Natural killer cell (primary cell): ENCODE measurements at regions not wholly inside any gene's neighbourhood (a gene's known extent, or its start where the extent isn't known, plus 50 kb on each side); places are given as distances from the start of the nearest gene placed in this dataset.

Source experiments
- ATAC-seq, 3 donors: fragments of 150-1000 bp in 2 of 3; fragments of 200-7000 bp in 1 of 3; cut with Tn5 transposase; 1 replicate in 1 of 3; 2 replicates in 2 of 3; pipeline ENCODE4 v1.10.0; 2021; ENCODE audit warnings: mild to moderate bottlenecking in 2 of 3, moderate library complexity in 2 of 3
- DNase-seq, 2 donors: peaks; one replicate each; pipeline versions ENCODE4 v3.0.0 to v3.0.0-alpha.2; 2013 to 2021; ENCODE audit warnings: mixed read lengths in 1 of 2
- H3K27ac ChIP-seq: one replicate; pipeline ENCODE4 v1.5.1; 2013; ENCODE audit warnings: mild to moderate bottlenecking, low read length
- H3K27me3 ChIP-seq: one replicate; pipeline ENCODE4 v1.6.1; 2013; ENCODE audit warnings: low read length; ENCODE audit not compliant: control insufficient read depth, insufficient read depth
- H3K36me3 ChIP-seq: one replicate; pipeline ENCODE4 v1.6.1; 2013; ENCODE audit warnings: low read length; ENCODE audit not compliant: control insufficient read depth, insufficient read depth
- H3K4me1 ChIP-seq: one replicate; pipeline ENCODE4 v1.6.1; 2013; ENCODE audit warnings: low read length; ENCODE audit not compliant: control insufficient read depth, insufficient read depth
- H3K4me3 ChIP-seq: one replicate; pipeline ENCODE4 v1.5.1; 2013; ENCODE audit warnings: low read length
- H3K9me3 ChIP-seq: one replicate; pipeline ENCODE4 v1.6.1; 2013; ENCODE audit warnings: low read length; ENCODE audit not compliant: control insufficient read depth, insufficient read depth
- H3K27ac Mint-ChIP-seq, 2 donors: one replicate each; pipeline ENCODE4 v1.8.0; 2022; ENCODE audit warnings: mild to moderate bottlenecking in 2 of 2, mixed read lengths in 2 of 2, moderate library complexity in 1 of 2
- H3K27me3 Mint-ChIP-seq, 2 donors: one replicate each; pipeline ENCODE4 v1.8.0; 2022; ENCODE audit warnings: low read depth in 2 of 2, mixed read lengths in 2 of 2
- H3K36me3 Mint-ChIP-seq: one replicate; pipeline ENCODE4 v1.8.0; 2022; ENCODE audit warnings: mixed read lengths
- H3K4me1 Mint-ChIP-seq, 2 donors: one replicate each; pipeline ENCODE4 v1.8.0; 2022; ENCODE audit warnings: mixed read lengths in 2 of 2
- H3K4me3 Mint-ChIP-seq: one replicate; pipeline ENCODE4 v1.8.0; 2022; ENCODE audit warnings: mild to moderate bottlenecking, moderate library complexity, mixed read lengths
- H3K9me3 Mint-ChIP-seq, 2 donors: one replicate each; pipeline ENCODE4 v1.8.0; 2022; ENCODE audit warnings: mixed read lengths in 2 of 2
- WGBS: methylation state at CpG from one replicate; pipeline ENCODE4 v1.1.7; 2013; ENCODE audit warnings: missing lambda C conversion rate; ENCODE audit not compliant: insufficient coverage; 5-methylcytosine and 5-hydroxymethylcytosine counted together
- intact Hi-C: fragments of 100-400 bp; cut with micrococcal nuclease; formaldehyde crosslinking; loops from one replicate; pipeline ENCODE4 v1.14.2; 2022
- TF ChIP-seq, protein P1 (sequence below): fragments of 200-600 bp; IDR thresholded peaks from one replicate; pipeline ENCODE4 v1.8.0; 2022; ENCODE audit warnings: antibody characterized with exemption

GRCh38 chr5:17785774-17786173, 151.5 kb downstream of the TAF11L14 start:
- no peak overlapping the region for H3K27ac ChIP-seq
- no peaks in the 10 kb centered on the region for H3K27me3 ChIP-seq
- H3K36me3 ChIP-seq = no peaks in the 10 kb centered on the region
- Mint-ChIP-seq H3K27me3 (no peaks in the 10 kb centered on the region), H3K4me1 (no peaks in the 10 kb centered on the region), H3K4me3 (no peak overlapping the region), H3K36me3 (no peaks in the 10 kb centered on the region), H3K27ac (no peak overlapping the region), H3K9me3 (peaks cover 7 to 17% of the 10 kb centered on the region in 2 donors)
- 63% methylated on average over 1 of the region's 1 CpG for WGBS
- TF ChIP-seq, protein P1, sequence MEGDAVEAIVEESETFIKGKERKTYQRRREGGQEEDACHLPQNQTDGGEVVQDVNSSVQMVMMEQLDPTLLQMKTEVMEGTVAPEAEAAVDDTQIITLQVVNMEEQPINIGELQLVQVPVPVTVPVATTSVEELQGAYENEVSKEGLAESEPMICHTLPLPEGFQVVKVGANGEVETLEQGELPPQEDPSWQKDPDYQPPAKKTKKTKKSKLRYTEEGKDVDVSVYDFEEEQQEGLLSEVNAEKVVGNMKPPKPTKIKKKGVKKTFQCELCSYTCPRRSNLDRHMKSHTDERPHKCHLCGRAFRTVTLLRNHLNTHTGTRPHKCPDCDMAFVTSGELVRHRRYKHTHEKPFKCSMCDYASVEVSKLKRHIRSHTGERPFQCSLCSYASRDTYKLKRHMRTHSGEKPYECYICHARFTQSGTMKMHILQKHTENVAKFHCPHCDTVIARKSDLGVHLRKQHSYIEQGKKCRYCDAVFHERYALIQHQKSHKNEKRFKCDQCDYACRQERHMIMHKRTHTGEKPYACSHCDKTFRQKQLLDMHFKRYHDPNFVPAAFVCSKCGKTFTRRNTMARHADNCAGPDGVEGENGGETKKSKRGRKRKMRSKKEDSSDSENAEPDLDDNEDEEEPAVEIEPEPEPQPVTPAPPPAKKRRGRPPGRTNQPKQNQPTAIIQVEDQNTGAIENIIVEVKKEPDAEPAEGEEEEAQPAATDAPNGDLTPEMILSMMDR = no peak
- H3K9me3 ChIP-seq = peaks cover 2% of the 10 kb centered on the region
- ATAC-seq (no peak), DNase-seq (no peak)
- H3K4me3 ChIP-seq = no peak overlapping the region
- intact Hi-C loops = no loop called here
- no peaks in the 10 kb centered on the region for H3K4me1 ChIP-seq

DNA sequence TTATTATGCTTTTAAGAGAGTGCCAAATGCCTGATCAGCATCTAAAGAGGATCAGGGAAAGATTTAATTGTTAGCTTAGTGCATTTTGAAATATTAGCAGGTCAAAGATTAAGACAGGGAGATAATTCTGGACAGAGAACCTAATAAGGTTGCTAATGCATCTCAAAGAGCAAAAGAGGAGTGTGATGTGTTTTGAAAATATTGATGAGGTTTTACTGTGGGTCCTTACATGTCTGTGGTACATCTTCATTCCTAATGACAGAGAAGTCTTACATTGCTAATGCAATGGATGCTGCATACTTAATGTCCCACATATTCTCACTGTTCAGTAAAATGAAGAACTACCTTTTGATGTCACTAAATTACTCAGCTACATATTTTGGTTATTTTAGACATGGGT, 154.1 kb downstream of the TAF11L14 start:
- Histone ChIP-seq H3K4me1 (no peaks in the 10 kb centered on the region), H3K27ac (no peak overlapping the region), H3K27me3 (no peaks in the 10 kb centered on the region), H3K4me3 (no peak overlapping the region), H3K9me3 (peaks cover 2% of the 10 kb centered on the region), H3K36me3 (no peaks in the 10 kb centered on the region)
- ATAC-seq = no peak
- DNase-seq = no peak
- H3K4me1 Mint-ChIP-seq = no peaks in the 10 kb centered on the region
- H3K4me3 Mint-ChIP-seq = no peak overlapping the region
- H3K27ac Mint-ChIP-seq = no peak overlapping the region
- H3K9me3 Mint-ChIP-seq = peaks cover 10 to 14% of the 10 kb centered on the region in 2 donors
- no peaks in the 10 kb centered on the region for H3K27me3 Mint-ChIP-seq
- H3K36me3 Mint-ChIP-seq = no peaks in the 10 kb centered on the region
- TF ChIP-seq, protein P1 = no peak
- intact Hi-C loops = no loop called here

DNA sequence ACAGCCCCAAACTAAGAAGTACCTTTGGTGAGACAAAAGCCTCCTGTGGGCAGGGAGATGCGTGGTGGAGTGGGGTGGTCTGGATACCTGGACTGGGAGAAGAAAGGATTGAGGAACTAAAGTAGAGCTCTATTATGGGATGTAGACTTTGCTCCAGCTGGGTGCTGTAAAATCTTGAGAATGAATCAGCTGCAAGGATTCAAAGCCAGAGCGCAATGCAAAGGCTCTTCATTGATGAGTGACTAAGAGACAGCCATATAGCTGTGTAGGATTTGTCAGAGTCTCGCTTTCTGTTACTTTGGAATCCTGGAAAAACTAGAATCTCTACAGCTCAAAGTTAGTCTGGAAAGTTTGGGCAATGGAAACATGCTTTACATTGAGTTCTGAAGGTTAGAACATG, 159.9 kb downstream of the TAF11L14 start:
- WGBS = 94% methylated on average over 3 of the region's 3 CpGs
- ATAC-seq = no peak
- H3K4me1 Mint-ChIP-seq = no peaks in the 10 kb centered on the region

GRCh38 chr5:17794815-17795214, 160.6 kb downstream of the TAF11L14 start:
- no peak overlapping the region for H3K4me3 ChIP-seq
- H3K27ac ChIP-seq = no peak overlapping the region
- no peak for ATAC-seq
- no peaks in the 10 kb centered on the region for H3K27me3 Mint-ChIP-seq
- intact Hi-C loops = no loop called here
- no peaks in the 10 kb centered on the region for H3K27me3 ChIP-seq
- H3K36me3 Mint-ChIP-seq = peaks cover 10% of the 10 kb centered on the region
- TF ChIP-seq, protein P1 = no peak
- no peak for DNase-seq
- no peaks in the 10 kb centered on the region for H3K4me1 ChIP-seq
- no CpG with 5 or more reads among the region's 2 CpGs for WGBS
- no peak overlapping the region for H3K27ac Mint-ChIP-seq
- peaks cover 3% of the 10 kb centered on the region for H3K9me3 ChIP-seq
- no peaks in the 10 kb centered on the region for H3K4me1 Mint-ChIP-seq
- H3K9me3 Mint-ChIP-seq = peaks cover 18 to 22% of the 10 kb centered on the region in 2 donors
- H3K36me3 ChIP-seq = no peaks in the 10 kb centered on the region
- H3K4me3 Mint-ChIP-seq = no peak overlapping the region

More for the DNA sequence above, 159.9 kb downstream of the TAF11L14 start:
- Mint-ChIP-seq H3K36me3 (peaks cover 10% of the 10 kb centered on the region), H3K27me3 (no peaks in the 10 kb centered on the region), H3K9me3 (peaks cover 16 to 24% of the 10 kb centered on the region in 2 donors), H3K27ac (no peak overlapping the region), H3K4me3 (no peak overlapping the region)
- H3K27ac ChIP-seq = no peak overlapping the region
- H3K27me3 ChIP-seq = no peaks in the 10 kb centered on the region
- TF ChIP-seq, protein P1 = no peak
- H3K9me3 ChIP-seq = peaks cover 3% of the 10 kb centered on the region
- no peaks in the 10 kb centered on the region for H3K4me1 ChIP-seq
- DNase-seq = no peak
- intact Hi-C loops = no loop called here
- H3K4me3 ChIP-seq = no peak overlapping the region
- H3K36me3 ChIP-seq = no peaks in the 10 kb centered on the region
